Neutrophil (primary cell): ENCODE measurements at regions not wholly inside any gene's neighbourhood (a gene's known extent, or its start where the extent isn't known, plus 50 kb on each side); places are given as distances from the start of the nearest gene placed in this dataset.

ENCODE experiments used
- H3K27ac ChIP-seq: fragments of 200-600 bp; sonication (generic); 2 replicates; pipeline ENCODE4 v1.5.1; 2016; ENCODE audit warnings: mild to moderate bottlenecking, moderate library complexity
- H3K27me3 ChIP-seq: fragments of 200-600 bp; sonication (generic); 2 replicates; pipeline ENCODE4 v1.6.0; 2016; ENCODE audit warnings: mild to moderate bottlenecking
- H3K36me3 ChIP-seq: fragments of 200-600 bp; sonication (generic); 2 replicates; pipeline ENCODE4 v1.5.1; 2017
- H3K4me1 ChIP-seq, 2 experiments: fragments of 200-600 bp in 1 of 2; sonication (generic) in 1 of 2; 1 replicate in 1 of 2; 2 replicates in 1 of 2; pipeline versions ENCODE4 v1.5.1 to v1.6.1; 2013 to 2016; ENCODE audit warnings: low read depth in 1 of 2, low read length in 1 of 2, mild to moderate bottlenecking in 1 of 2, moderate library complexity in 1 of 2; ENCODE audit not compliant: control insufficient read depth in 1 of 2, insufficient read depth in 1 of 2
- H3K4me3 ChIP-seq, 2 experiments: fragments of 200-600 bp in 1 of 2; sonication (generic) in 1 of 2; 1 replicate in 1 of 2; 2 replicates in 1 of 2; pipeline ENCODE4 v1.5.1; 2013 to 2016; ENCODE audit warnings: low read depth in 1 of 2, low read length in 1 of 2, mild to moderate bottlenecking in 1 of 2, moderate library complexity in 1 of 2
- H3K9me3 ChIP-seq: fragments of 200-600 bp; sonication (generic); 2 replicates; pipeline ENCODE4 v1.5.1; 2016
- CTCF ChIP-seq: fragments of 200-600 bp; sonication (generic); IDR thresholded peaks from 2 replicates; pipeline ENCODE4 v1.5.1; 2016; ENCODE audit warnings: antibody characterized with exemption

GRCh38 chr7:12826079-12826478 is 138.6 kb downstream of the ARL4A start:
- no peak overlapping the region for H3K4me3 ChIP-seq
- no peaks in the 10 kb centered on the region for H3K27me3 ChIP-seq
- no peaks in the 10 kb centered on the region for H3K9me3 ChIP-seq
- no peak overlapping the region for H3K27ac ChIP-seq
- H3K4me1 ChIP-seq: no peaks in the 10 kb centered on the region
- no peak for TF ChIP-seq CTCF
- H3K36me3 ChIP-seq: no peaks in the 10 kb centered on the region

DNA sequence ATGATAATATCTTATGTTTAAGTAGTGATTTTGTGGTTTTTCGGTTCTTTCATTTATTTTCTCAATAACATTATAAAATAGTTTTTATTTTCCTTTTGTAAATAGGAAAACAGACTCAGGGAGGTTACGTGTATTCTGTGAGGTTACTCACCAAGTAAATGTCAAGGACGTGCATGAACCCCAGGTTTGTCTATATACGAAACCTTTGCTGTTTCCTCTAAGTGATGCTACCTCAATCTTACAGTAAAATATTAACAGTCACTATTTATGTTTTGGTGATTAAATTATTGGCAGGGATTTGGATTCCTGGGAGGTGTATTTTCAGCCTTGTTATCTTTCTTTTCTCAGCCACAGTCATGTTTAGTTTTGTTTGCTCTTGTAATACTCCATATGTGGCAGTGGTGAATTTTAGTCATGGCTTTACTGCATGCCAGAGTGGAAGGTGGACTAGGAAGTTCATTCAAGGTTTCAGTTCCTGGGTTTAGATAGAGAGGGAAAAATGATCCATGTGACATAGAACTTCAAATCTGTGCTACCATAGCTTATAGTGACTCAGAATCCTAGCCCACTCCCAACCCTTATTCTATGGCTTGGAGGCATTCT is 139.9 kb downstream of the ARL4A start:
- Histone ChIP-seq H3K4me3 (no peak overlapping the region), H3K27me3 (no peaks in the 10 kb centered on the region), H3K27ac (no peak overlapping the region), H3K9me3 (no peaks in the 10 kb centered on the region), H3K4me1 (no peaks in the 10 kb centered on the region), H3K36me3 (no peaks in the 10 kb centered on the region)
- TF ChIP-seq CTCF: no peak

GRCh38 chr7:12827920-12828319 is 140.5 kb downstream of the ARL4A start:
- Histone ChIP-seq H3K36me3 (no peaks in the 10 kb centered on the region), H3K4me1 (no peaks in the 10 kb centered on the region), H3K27ac (no peak overlapping the region), H3K27me3 (no peaks in the 10 kb centered on the region), H3K9me3 (no peaks in the 10 kb centered on the region), H3K4me3 (no peak overlapping the region)
- no peak for TF ChIP-seq CTCF

DNA sequence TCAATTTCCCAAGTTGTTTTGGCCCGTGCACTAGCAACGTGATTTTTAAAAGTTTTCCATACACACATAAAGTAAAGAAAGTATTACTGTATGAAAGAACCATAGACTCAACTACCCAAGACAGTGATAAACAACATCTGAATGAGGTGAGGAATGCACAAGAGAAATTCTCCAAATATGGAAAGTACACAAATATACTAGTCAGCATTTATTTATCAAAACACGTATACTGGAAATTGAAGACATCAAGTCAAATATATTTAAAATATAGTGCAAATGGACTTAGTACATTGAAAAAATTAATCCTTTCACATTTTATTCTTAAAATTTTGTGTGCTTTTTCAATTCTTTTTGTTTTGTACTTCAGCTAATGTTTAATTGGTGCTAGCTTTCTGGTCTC is 143.6 kb downstream of the ARL4A start:
- Histone ChIP-seq H3K27ac (no peak overlapping the region), H3K4me3 (no peak overlapping the region), H3K4me1 (no peaks in the 10 kb centered on the region), H3K36me3 (no peaks in the 10 kb centered on the region), H3K9me3 (peaks cover 6% of the 10 kb centered on the region), H3K27me3 (no peaks in the 10 kb centered on the region)
- TF ChIP-seq CTCF: no peak

- H3K4me3 ChIP-seq: no peak overlapping the region
- no peaks in the 10 kb centered on the region for H3K27me3 ChIP-seq
- no peak overlapping the region for H3K27ac ChIP-seq
- no peaks in the 10 kb centered on the region for H3K36me3 ChIP-seq
- no peak for TF ChIP-seq CTCF
- peaks cover 6% of the 10 kb centered on the region for H3K9me3 ChIP-seq
- H3K4me1 ChIP-seq: no peaks in the 10 kb centered on the region
Measured at GRCh38 chr7:12833829-12834228, 146.4 kb downstream of the ARL4A start.

DNA sequence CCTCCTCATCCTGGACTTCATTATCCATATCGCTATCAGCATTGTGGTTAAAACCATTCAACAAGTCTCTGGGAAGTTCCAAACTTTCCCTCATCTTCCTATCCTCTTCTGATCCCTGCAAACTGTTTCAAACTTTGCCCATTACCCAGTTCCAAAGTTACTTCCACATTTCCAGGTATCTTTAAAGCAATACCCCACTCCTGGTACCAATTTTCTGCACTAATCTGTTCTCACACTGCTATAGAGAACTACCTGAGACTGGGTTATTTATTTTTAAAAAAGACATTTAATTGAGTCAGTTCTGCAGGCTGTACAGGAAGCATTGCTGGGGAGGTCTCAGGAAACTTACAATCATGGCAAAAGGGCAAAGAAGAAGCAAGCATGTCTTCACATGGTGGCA is 147.3 kb downstream of the ARL4A start:
- Histone ChIP-seq H3K9me3 (peaks cover 6% of the 10 kb centered on the region), H3K4me1 (no peaks in the 10 kb centered on the region), H3K36me3 (no peaks in the 10 kb centered on the region), H3K27me3 (no peaks in the 10 kb centered on the region), H3K4me3 (no peak overlapping the region), H3K27ac (no peak overlapping the region)
- no peak for TF ChIP-seq CTCF
